ENCODE measurements at regions not wholly inside any gene's neighbourhood (a gene's known extent, or its start where the extent isn't known, plus 50 kb on each side); places are given as distances from the start of the nearest gene placed in this dataset.
A peak's percentile ranks its signal among the peaks of the same experiment; 100 is the strongest.

GRCh38 chr1:221865808-221866207 is 123.9 kb upstream of the DUSP10 start:
- peaks cover 3 to 4% of the 10 kb centered on the region in 2 experiments; a peak in 2 of 4 replicates for H3K4me1 Mint-ChIP-seq
- Histone ChIP-seq H3K18ac (ENCODE audit: insufficient read length, low read depth, low read length) (no peak overlapping the region), H2BK20ac (ENCODE audit: low read depth, low read length, poor library complexity, severe bottlenecking) (no peak overlapping the region), H3K23ac (ENCODE audit: insufficient read length, low read depth, low read length) (no peak overlapping the region), H3K56ac (ENCODE audit: insufficient read length, low read depth, low read length) (no peak overlapping the region), H4K20me1 (ENCODE audit: control insufficient read depth, insufficient read depth, insufficient read length) (no peaks in the 10 kb centered on the region), H2BK12ac (ENCODE audit: insufficient read length, low read depth, low read length) (no peak overlapping the region), H2AK5ac (ENCODE audit: insufficient read length, low read length) (no peak overlapping the region), H3K79me2 (ENCODE audit: insufficient read depth, low read length) (no peaks in the 10 kb centered on the region), H4K8ac (replicated peaks; ENCODE audit: insufficient read length, low read depth, low read length) (no peak overlapping the region), H3K4ac (ENCODE audit: low read depth, low read length) (no peak overlapping the region), H3K14ac (ENCODE audit: insufficient read depth, low read length) (no peak overlapping the region), H3T11ph (ENCODE audit: low read length) (no peak overlapping the region), H3K27me3 (ENCODE audit: insufficient read depth, low read length) (no peaks in the 10 kb centered on the region), H4K5ac (ENCODE audit: insufficient read length, low read depth, low read length) (no peak overlapping the region), H3K9ac (ENCODE audit: extremely low read depth, insufficient read length, low read length) (no peak overlapping the region), H2BK15ac (ENCODE audit: low read depth, low read length) (no peak overlapping the region), H2BK5ac (ENCODE audit: insufficient read length, low read length) (no peak overlapping the region), H3K4me2 (ENCODE audit: insufficient read depth, insufficient read length, low read length) (no peak overlapping the region), H3K79me1 (ENCODE audit: insufficient read depth, low read depth, low read length, poor library complexity, severe bottlenecking) (no peaks in the 10 kb centered on the region), H4K91ac (ENCODE audit: insufficient read length, low read depth, low read length) (no peak overlapping the region), H3K23me2 (ENCODE audit: insufficient read length, low read depth, low read length, poor library complexity, severe bottlenecking) (no peaks in the 10 kb centered on the region), H2BK120ac (ENCODE audit: low read depth, low read length, poor library complexity, severe bottlenecking) (no peak overlapping the region), H3K9me3 (ENCODE audit: control insufficient read depth, low read depth, low read length) (no peaks in the 10 kb centered on the region), H3K4me1 (ENCODE audit: insufficient read depth, low read length) (no peaks in the 10 kb centered on the region), H3K27ac (ENCODE audit: insufficient read length, low read depth, low read length) (no peak overlapping the region), H2AFZ (ENCODE audit: low read length) (no peak overlapping the region)
- H3K27me3 Mint-ChIP-seq (ENCODE audit: low read depth): no peaks in the 10 kb centered on the region
- TF ChIP-seq CTCF (conservative IDR thresholded peaks at IDR 0.05): no peak
- no peak overlapping the region for H3K4me3 Mint-ChIP-seq
- no peaks in the 10 kb centered on the region for H3K9me3 Mint-ChIP-seq
- H3K36me3 Mint-ChIP-seq (ENCODE audit: insufficient read depth in 1 of 3, low read depth in 3 of 3): no peaks in the 10 kb centered on the region
- no peak for DNase-seq
- no CpG with 5 or more reads among the region's 4 CpGs for WGBS (ENCODE audit: extremely low coverage, insufficient read length, low lambda C conversion rate)
- H3K27ac Mint-ChIP-seq: peak overlapping the region in 1 of 3 experiments; percentile 54; a peak in 1 of 7 replicates
